GM18505 (cell line): ENCODE measurements at regions not wholly inside any gene's neighbourhood (a gene's known extent, or its start where the extent isn't known, plus 50 kb on each side); places are given as distances from the start of the nearest gene placed in this dataset.

ENCODE experiments used
- ATAC-seq: cut with Tn5 transposase; IDR thresholded peaks from one replicate; pipeline ENCODE4 v1.9.1; 2021; ENCODE audit not compliant: unreplicated experiment
- POLR2A ChIP-seq: IDR thresholded peaks from 4 replicates; pipeline ENCODE4 v1.6.1; 2011; ENCODE audit warnings: borderline replicate concordance; ENCODE audit not compliant: insufficient read depth, insufficient read length; ENCODE audit errors: extremely low read depth

GRCh38 chr2:2869553-2869952 is 508.1 kb downstream of the EIPR1 start:
- TF ChIP-seq POLR2A, result no peak
- no peak for ATAC-seq

- no peak for ATAC-seq
- no peak for TF ChIP-seq POLR2A
Observed at GRCh38 chr2:2868085-2868484, 509.5 kb downstream of the EIPR1 start.

DNA sequence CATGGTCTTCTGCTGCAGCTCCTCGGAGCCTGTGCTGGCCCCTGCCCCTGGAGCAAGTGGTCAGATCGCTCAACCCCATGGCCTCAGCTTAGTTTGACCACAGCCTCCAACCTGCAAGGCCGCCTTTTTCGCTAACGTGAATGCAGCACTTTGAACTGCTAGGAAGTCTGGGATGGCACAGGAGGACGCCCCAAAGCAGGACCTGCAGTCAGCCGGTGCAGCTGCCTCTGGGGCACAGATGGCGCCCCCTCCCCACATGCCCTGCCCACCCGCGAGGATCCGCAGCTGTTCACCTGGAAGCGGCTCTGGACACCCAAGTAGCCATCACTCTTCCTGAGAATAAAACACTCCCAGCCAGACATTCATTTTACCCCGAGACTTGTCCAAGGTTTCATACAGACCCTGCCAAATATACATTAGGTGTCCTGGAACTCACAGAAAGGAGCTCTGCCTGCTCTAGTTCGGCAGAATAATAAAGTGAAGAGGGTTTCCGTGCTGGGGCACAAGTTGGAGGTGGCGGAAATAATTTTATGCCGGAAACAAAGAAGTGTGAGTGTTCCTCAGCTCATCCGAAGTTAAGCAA is 510.1 kb downstream of the EIPR1 start:
- ATAC-seq, result no peak
- TF ChIP-seq POLR2A, result no peak

DNA sequence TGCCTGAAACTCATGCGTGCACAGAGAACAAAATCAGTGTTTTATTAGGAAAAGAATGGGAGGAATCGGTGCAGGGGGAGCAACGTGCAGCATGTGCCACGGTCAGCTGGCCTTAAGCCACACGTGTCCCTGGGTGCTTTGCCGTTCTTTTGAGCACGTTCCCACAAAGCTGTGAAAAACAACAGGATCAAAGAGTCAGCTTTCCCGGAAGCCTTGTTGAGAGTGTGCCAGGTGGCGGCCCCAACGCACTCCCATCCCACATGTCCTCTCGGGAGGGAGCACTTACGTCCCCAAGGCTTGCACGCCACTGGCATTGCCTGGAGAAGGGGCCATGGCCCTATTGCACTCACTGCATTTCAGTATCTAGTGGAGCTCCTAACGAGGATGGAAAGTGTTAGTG is 511.2 kb downstream of the EIPR1 start:
- no peak for ATAC-seq
- no peak for TF ChIP-seq POLR2A

- ATAC-seq, result no peak
- TF ChIP-seq POLR2A, result no peak
Observed at GRCh38 chr2:2862386-2862785, 515.2 kb downstream of the EIPR1 start.

GRCh38 chr2:2861666-2862240 is 515.9 kb downstream of the EIPR1 start:
- ATAC-seq, result no peak

GRCh38 chr2:2860589-2861300 is 516.9 kb downstream of the EIPR1 start:
- no peak for TF ChIP-seq POLR2A

More at GRCh38 chr2:2861666-2862240, 515.9 kb downstream of the EIPR1 start:
- no peak for TF ChIP-seq POLR2A

DNA sequence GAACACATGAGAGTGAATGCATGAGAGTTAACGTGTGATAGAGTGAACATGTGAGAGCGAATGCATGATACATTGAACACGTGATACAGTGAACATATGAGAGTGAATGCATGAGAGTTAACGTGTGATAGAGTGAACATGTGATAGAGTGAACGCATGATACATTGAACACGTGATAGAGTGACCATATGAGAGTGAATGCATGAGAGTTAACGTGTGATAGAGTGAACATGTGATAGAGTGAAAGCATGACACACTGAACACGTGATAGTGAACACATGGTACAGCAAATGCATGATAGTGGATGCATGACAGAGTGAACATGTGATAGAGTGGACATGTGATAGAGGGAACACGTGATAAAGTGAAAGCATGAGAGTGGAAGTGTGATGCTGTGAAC is 517.9 kb downstream of the EIPR1 start:
- no peak for ATAC-seq
- no peak for TF ChIP-seq POLR2A

More at GRCh38 chr2:2860589-2861300, 516.9 kb downstream of the EIPR1 start:
- no peak for ATAC-seq

GRCh38 chr2:2859164-2859563 is 518.5 kb downstream of the EIPR1 start:
- ATAC-seq, result no peak
- no peak for TF ChIP-seq POLR2A

DNA sequence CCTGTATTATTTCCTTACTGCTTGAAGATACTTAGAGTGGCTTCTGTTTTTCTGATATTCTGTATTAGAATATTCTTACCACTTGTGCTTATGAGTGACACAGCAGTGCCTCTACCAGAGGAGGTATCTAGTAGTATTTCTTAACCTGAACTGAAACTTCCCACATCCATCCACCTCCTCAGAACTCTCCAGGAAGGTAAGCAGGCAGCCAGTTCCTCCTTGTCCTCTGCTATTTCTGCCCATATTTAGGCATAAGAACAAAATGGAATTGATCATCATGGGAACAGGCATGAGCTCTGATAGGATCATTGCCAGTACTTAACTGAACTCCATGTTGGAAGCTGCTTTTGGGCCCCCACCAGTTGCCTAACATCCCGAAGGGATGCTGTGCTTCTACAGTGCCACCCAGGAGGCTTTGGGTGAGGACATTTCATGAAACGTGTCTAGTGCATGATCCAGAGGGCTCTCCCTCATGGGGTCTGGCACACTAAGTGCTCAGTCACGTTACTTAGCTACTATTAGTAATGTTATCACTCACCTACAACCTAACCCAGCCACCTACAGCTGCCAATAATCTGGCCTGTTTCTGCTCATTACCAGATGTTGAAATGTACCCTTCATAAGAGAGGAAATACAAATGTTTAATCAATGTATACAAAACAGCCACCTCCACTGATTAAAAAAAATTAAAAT is 520.7 kb downstream of the EIPR1 start:
- no peak for ATAC-seq
- no peak for TF ChIP-seq POLR2A

DNA sequence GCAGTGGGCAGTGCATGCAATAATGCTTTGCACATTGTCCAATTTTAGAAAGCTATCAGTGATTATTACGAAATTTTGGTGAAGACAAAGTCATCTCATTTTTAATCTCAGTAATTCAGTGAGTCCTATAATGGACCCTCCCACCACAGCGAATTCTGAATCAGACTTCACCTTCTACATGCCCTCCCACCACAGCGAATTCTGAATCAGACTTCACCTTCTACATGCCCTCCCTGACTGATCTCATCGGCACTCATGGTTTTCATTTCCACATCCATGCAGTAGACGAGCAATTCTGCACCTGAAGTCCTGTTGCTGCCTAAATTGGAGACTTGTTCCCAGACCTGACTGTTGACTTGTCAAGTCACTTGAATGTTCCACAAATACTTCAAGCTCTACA is 522.3 kb downstream of the EIPR1 start:
- TF ChIP-seq POLR2A, result no peak
- ATAC-seq, result no peak

DNA sequence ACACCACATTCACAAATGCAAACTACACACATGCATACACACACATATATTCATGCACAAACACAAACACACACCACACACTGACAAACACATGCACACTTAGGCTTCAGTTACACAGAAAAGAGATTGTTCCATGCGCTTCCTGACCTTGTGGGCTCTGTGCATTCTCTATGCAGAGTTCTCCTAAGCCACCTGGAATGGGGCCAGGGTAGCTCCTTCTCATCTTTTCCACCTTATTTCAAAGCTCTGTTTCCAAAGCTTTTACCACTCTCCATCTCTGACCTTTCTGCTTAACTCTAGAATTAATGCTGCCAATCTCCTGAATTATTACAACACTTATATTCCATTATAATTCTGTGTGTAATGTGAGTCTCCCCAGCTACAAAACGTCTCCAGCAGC is 522.3 kb upstream of the MYT1L start:
- ATAC-seq, result no peak
- no peak for TF ChIP-seq POLR2A
